ENCODE measurements at regions not wholly inside any gene's neighbourhood (a gene's known extent, or its start where the extent isn't known, plus 50 kb on each side); places are given as distances from the start of the nearest gene placed in this dataset.

GRCh38 chr11:19601235-19601634, 111.4 kb upstream of the NAV2 start:
- Histone ChIP-seq H3K4me1 (peaks cover 23% of the 10 kb centered on the region), H3K27me3 (ENCODE audit: low read depth) (no peaks in the 10 kb centered on the region), H3K4me3 (no peak overlapping the region), H3K9me3 (replicated peaks) (no peaks in the 10 kb centered on the region), H3K27ac (replicated peaks) (no peak overlapping the region), H3K36me3 (no peaks in the 10 kb centered on the region)
- TF ChIP-seq CTCF (IDR thresholded peaks at IDR 0.05; ENCODE audit: borderline replicate concordance), result no peak
- intact Hi-C loops (cut with micrococcal nuclease), result no loop called here
- no peak for DNase-seq

- TF ChIP-seq CTCF (IDR thresholded peaks at IDR 0.05; ENCODE audit: borderline replicate concordance), result no peak
- Histone ChIP-seq H3K27me3 (ENCODE audit: low read depth) (no peaks in the 10 kb centered on the region), H3K4me1 (peaks cover 16% of the 10 kb centered on the region), H3K9me3 (replicated peaks) (no peaks in the 10 kb centered on the region), H3K27ac (replicated peaks) (no peak overlapping the region), H3K36me3 (no peaks in the 10 kb centered on the region), H3K4me3 (no peak overlapping the region)
- intact Hi-C loops (cut with micrococcal nuclease), result no loop called here
- no peak for DNase-seq
These were observed 113.0 kb upstream of the NAV2 start for GRCh38 chr11:19599681-19600080.

DNA sequence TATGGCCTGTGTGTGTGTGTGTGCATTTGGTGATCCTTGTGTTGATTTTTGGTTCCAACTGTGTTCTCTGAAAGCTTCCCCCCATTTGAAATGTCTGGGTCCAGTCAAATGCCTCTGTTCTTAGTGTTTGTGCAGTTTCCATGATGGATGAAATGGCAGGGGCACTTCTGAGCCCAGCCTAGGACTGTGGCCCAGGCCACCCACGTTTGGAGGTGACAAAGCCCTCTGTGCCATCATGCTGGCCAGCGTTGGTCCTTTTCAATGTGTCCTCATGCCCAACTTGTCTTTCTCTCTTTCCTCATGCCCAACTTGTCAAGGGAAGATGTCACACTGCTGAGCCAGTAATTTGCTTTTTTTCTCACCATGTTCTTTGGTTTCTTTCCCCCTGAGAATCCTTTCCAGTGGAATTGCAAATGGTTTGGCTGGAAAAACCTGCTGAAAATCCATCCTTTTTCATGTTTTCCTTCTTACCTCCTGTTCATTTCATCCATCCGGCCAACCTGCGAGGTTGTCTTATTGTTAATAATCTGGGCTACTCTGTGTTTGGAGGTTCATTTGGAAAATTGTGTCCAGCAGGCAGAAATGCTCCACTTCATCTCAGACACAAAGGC, 113.7 kb upstream of the NAV2 start:
- Histone ChIP-seq H3K4me1 (peaks cover 16% of the 10 kb centered on the region), H3K27me3 (ENCODE audit: low read depth) (no peaks in the 10 kb centered on the region), H3K4me3 (no peak overlapping the region), H3K9me3 (replicated peaks) (no peaks in the 10 kb centered on the region), H3K36me3 (no peaks in the 10 kb centered on the region), H3K27ac (replicated peaks) (no peak overlapping the region)
- intact Hi-C loops (cut with micrococcal nuclease), result no loop called here
- TF ChIP-seq CTCF (IDR thresholded peaks at IDR 0.05; ENCODE audit: borderline replicate concordance), result no peak
- DNase-seq, result no peak

- H3K4me3 ChIP-seq, result no peak overlapping the region
- H3K27ac ChIP-seq (replicated peaks), result no peak overlapping the region
- H3K9me3 ChIP-seq (replicated peaks), result no peaks in the 10 kb centered on the region
- H3K36me3 ChIP-seq, result no peaks in the 10 kb centered on the region
- intact Hi-C loops (cut with micrococcal nuclease), result no loop called here
- TF ChIP-seq CTCF (IDR thresholded peaks at IDR 0.05; ENCODE audit: borderline replicate concordance), result no peak
- no peak for DNase-seq
- no peaks in the 10 kb centered on the region for H3K27me3 ChIP-seq (ENCODE audit: low read depth)
- peaks cover 16% of the 10 kb centered on the region for H3K4me1 ChIP-seq
These were observed 114.2 kb upstream of the NAV2 start for GRCh38 chr11:19598456-19598855.

DNA sequence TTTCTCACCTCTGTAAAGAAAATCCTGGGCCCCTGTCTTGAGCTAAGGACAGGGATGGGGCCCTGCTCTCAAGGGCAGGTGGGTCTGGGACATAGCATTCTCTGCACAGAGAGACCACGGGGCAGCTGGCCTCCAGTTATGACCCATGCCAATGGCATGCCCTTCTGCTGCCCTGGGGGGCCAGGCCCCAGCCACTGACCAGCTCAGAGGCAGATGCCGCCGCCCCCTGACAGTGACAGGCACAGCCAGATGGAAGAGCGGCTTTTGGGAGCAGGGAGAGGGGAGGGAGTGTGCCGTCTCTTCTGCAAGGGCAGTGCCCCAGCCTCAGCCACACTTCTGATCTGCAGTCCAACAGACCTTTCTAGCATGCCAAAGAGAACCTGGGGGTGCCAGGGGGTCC, 114.8 kb upstream of the NAV2 start:
- intact Hi-C loops (cut with micrococcal nuclease), result no loop called here
- Histone ChIP-seq H3K27ac (replicated peaks) (no peak overlapping the region), H3K4me3 (no peak overlapping the region), H3K4me1 (peaks cover 16% of the 10 kb centered on the region), H3K9me3 (replicated peaks) (no peaks in the 10 kb centered on the region), H3K27me3 (ENCODE audit: low read depth) (no peaks in the 10 kb centered on the region), H3K36me3 (no peaks in the 10 kb centered on the region)
- TF ChIP-seq CTCF (IDR thresholded peaks at IDR 0.05; ENCODE audit: borderline replicate concordance), result no peak
- DNase-seq, result no peak
